WERI-Rb-1 (cell line): ENCODE measurements at regions not wholly inside any gene's neighbourhood (a gene's known extent, or its start where the extent isn't known, plus 50 kb on each side); places are given as distances from the start of the nearest gene placed in this dataset.

Experiments used
- DNase-seq: peaks from one replicate; pipeline ENCODE4 v3.0.0-alpha.2; 2020
- H3K27ac ChIP-seq: fragments of 250-450 bp; sonication (Bioruptor Pico); 2 replicates; pipeline ENCODE4 v1.5.1; 2020; ENCODE audit warnings: mild to moderate bottlenecking, moderate library complexity
- H3K27me3 ChIP-seq: fragments of 250-450 bp; sonication (Bioruptor Pico); 2 replicates; pipeline ENCODE4 v1.5.1; 2021; ENCODE audit warnings: mild to moderate bottlenecking, low read depth, moderate library complexity; ENCODE audit not compliant: insufficient read depth, severe bottlenecking
- H3K36me3 ChIP-seq: fragments of 250-450 bp; sonication (Bioruptor Pico); 2 replicates; pipeline ENCODE4 v1.5.1; 2020; ENCODE audit warnings: mild to moderate bottlenecking, moderate library complexity
- H3K4me3 ChIP-seq: 2 replicates; pipeline ENCODE4 v1.5.1; 2011; ENCODE audit warnings: low read depth, mild to moderate bottlenecking, control low read depth, low read length
- H3K9me3 ChIP-seq: fragments of 250-450 bp; sonication (Bioruptor Pico); 2 replicates; pipeline ENCODE4 v1.5.1; 2021; ENCODE audit warnings: mild to moderate bottlenecking, moderate library complexity; ENCODE audit not compliant: severe bottlenecking
- CTCF ChIP-seq: IDR thresholded peaks from 2 replicates; pipeline ENCODE4 v1.5.1; 2011; ENCODE audit warnings: low read depth, mild to moderate bottlenecking, control low read depth, inconsistent platforms, low read length

- no peaks in the 10 kb centered on the region for H3K36me3 ChIP-seq
- no peak overlapping the region for H3K27ac ChIP-seq
- no peak for DNase-seq
- H3K4me3 ChIP-seq, result no peak overlapping the region
- no peak for TF ChIP-seq CTCF
- H3K9me3 ChIP-seq, result no peaks in the 10 kb centered on the region
- H3K27me3 ChIP-seq, result peaks cover 42% of the 10 kb centered on the region
Measured at GRCh38 chr18:43952398-43952797, 675.1 kb upstream of the SYT4 start.

DNA sequence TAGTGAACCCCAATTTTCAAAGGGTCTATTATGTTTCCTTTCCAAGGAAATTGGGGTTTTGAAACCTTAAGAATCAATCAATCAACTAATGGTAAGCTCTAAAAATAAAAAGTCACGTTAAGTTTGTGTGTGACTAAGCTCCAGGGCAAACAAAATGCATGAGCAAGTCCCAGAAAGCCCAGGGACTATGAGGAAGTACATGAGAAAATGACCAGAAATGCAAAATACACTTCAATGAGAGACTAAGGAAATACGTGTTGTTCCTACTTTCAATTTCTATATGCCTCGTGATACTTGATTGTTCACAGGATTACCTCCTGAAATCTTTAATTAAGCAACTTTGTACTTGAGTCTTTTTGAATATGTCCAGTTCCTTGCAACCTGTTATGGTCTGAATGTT, 684.4 kb upstream of the SYT4 start:
- Histone ChIP-seq H3K36me3 (no peaks in the 10 kb centered on the region), H3K4me3 (no peak overlapping the region), H3K9me3 (no peaks in the 10 kb centered on the region), H3K27me3 (peaks cover 44% of the 10 kb centered on the region), H3K27ac (no peak overlapping the region)
- no peak for TF ChIP-seq CTCF
- DNase-seq, result no peak

DNA sequence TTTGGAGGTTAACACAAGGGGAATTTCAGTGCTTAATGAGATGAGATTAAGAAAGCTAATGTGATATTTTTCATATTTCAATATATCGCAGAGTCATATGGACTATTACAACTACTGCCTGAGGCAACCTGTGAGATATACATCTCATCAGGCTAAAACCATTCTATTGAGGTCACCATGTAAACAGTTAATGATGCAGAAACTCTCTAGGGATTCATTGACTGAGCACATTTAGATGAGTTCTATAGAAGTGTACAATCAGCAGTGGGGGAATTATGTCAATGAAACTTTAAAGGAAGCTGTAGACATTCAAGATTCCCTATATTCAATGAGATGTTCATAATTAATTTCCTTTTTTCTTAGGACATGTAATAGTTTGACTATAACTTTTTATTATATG, 687.4 kb upstream of the SYT4 start:
- Histone ChIP-seq H3K27ac (no peak overlapping the region), H3K4me3 (no peak overlapping the region), H3K9me3 (no peaks in the 10 kb centered on the region), H3K36me3 (no peaks in the 10 kb centered on the region), H3K27me3 (peaks cover 45% of the 10 kb centered on the region)
- TF ChIP-seq CTCF, result no peak
- DNase-seq, result no peak

DNA sequence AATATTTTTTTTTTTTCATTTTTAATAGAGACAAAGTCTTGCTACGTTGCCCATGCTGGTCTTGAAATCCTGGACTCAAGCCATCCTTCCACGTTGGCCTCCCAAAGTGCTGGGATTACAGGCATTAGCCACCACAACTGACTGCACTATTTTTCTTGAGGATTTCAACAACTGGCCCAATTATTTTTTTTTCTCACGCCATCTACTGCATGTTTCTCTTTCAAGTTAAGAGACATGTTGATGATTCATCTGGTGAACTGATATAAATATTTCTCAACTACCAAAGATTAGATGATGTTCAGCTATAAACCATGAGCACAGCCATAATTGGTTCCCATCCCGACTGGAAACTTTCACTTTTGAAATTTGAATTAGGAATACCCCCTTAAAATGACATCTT, 688.4 kb upstream of the SYT4 start:
- Histone ChIP-seq H3K9me3 (no peaks in the 10 kb centered on the region), H3K27ac (no peak overlapping the region), H3K36me3 (no peaks in the 10 kb centered on the region), H3K27me3 (peaks cover 39% of the 10 kb centered on the region), H3K4me3 (no peak overlapping the region)
- no peak for TF ChIP-seq CTCF
- DNase-seq, result no peak

DNA sequence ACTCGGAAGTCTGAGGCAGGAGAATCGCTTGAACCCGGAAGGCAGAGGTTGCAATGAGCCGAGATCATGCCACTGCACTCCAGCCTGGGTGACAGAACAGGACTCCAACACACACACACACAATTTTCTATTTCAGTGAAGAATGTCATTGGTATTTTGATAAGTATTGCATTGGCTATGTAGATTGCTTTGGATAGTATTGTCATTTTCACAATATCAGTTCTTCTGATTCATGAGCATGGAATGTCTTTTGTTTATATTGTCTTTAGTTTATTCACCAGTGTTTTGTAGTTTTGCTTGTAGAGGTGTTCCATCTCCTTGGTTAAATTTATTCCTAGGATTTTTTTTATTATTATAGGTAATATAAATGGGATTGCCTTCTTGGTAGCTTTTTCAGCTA, 693.4 kb upstream of the SYT4 start:
- DNase-seq, result no peak
- TF ChIP-seq CTCF, result no peak
- H3K4me3 ChIP-seq, result no peak overlapping the region

DNA sequence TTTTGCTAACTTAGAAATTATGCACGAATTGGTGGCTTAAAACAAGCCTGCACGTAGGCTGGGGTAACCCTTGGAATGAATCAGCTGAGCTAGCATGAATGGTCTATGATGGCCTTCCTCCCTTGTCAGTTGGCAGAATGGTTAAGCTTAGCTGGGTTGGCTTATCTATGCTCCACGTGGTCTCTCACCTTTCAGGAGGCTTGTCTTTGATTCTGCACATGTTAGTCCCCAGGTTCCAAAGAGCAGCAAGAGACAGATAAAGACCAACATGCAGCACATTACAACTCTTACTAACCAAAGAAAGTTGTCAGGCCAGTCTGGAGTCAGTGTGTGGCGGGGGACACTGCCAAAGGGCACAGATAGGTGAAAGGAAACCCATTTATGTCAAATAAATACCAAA, 700.9 kb upstream of the SYT4 start:
- Histone ChIP-seq H3K27ac (no peak overlapping the region), H3K27me3 (peaks cover 30% of the 10 kb centered on the region), H3K9me3 (no peaks in the 10 kb centered on the region), H3K4me3 (no peak overlapping the region), H3K36me3 (no peaks in the 10 kb centered on the region)
- no peak for DNase-seq
- TF ChIP-seq CTCF, result no peak

More for the DNA sequence above, 693.4 kb upstream of the SYT4 start:
- no peaks in the 10 kb centered on the region for H3K36me3 ChIP-seq
- H3K27ac ChIP-seq, result no peak overlapping the region
- H3K27me3 ChIP-seq, result peaks cover 41% of the 10 kb centered on the region
- no peaks in the 10 kb centered on the region for H3K9me3 ChIP-seq
